GM19328 (cell line): ENCODE measurements at regions not wholly inside any gene's neighbourhood (a gene's known extent, or its start where the extent isn't known, plus 50 kb on each side); places are given as distances from the start of the nearest gene placed in this dataset.
"Not testable (repeated sequence)": the region's sequence is repeated elsewhere in the genome, so short reads cannot be mapped to it uniquely, and the experiment has no call there.

Experiments
- ATAC-seq: cut with Tn5 transposase; IDR thresholded peaks from one replicate; pipeline ENCODE4 v1.9.1; 2021; ENCODE audit warnings: mild to moderate bottlenecking, moderate library complexity; ENCODE audit not compliant: unreplicated experiment

DNA sequence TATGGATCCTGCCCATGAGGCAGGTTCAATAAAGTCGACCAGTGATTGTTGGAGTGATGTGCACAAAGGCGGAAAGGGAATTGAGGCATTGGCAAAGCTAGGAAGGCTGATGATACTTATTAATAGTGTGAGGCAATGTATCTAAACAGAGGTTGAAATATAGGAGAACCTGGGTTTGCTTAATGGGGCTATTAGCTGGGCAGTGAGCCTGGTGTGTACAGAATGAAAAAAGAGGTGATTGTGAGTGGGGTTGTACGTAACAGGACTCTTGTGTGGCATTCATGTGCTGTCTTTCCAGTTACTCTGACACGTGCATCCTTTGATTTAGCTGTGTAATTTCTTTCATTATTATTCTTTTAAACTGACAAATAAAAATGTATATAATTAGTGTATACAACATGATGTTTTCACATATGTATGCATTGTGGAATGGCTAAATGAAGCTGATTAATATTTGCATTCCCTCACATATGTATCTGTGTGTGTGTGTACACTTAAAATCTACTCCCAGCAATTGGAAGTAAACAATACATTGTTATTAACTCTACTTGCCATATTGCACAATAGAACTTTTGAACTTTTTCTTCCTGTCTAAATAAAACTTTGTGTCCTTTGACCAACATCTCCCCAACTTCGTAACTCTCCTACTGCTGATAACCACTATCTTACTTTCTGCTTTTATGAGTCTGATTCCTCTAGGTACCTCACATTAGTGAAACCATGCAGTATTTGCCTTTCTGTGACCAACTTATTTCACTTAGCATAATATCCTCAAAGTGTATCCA, 220.5 kb upstream of the SLC35B3 start:
- no peak for ATAC-seq

DNA sequence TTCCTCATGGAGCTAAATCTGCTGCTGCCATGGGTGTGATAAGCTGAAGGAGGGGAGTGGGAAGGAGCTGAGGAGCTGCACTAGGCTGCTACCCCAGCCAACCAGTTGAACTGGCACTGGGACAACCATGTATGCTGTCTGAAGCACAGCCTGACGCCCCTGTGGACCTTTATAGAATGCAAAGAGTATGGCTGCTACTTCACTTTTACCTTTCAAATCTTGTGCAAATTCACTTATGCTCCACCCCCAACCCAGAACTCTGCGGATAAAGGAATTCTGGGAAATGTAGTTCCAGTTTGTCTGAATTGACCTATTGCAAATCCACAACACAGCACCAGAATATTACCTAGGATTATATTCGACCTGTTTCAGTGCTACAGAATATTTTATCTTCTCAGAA, 217.4 kb upstream of the SLC35B3 start:
- no peak for ATAC-seq

- no peak for ATAC-seq
Measured at GRCh38 chr6:8651998-8652397, 216.7 kb upstream of the SLC35B3 start.

DNA sequence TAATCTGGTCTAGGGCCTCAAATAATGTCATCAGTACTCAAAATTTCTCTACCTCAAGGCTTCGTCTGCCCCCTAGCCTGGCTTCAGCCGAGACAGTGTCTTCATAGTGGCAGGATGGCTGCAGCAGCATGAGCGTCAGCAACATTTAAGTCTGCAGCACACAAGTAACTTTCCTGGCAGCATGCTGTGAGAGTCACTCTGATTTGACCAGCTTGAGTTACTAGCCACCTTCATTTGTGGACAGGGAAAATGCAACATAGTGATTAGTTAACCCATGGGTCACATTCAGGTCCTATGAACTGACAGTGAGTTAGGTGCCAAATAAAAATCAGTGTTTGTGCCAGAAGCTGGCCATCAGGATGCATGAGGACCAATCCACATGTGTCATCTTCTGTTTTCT, 209.9 kb upstream of the SLC35B3 start:
- no peak for ATAC-seq

GRCh38 chr6:8644306-8644705, 209.0 kb upstream of the SLC35B3 start:
- ATAC-seq = no peak

DNA sequence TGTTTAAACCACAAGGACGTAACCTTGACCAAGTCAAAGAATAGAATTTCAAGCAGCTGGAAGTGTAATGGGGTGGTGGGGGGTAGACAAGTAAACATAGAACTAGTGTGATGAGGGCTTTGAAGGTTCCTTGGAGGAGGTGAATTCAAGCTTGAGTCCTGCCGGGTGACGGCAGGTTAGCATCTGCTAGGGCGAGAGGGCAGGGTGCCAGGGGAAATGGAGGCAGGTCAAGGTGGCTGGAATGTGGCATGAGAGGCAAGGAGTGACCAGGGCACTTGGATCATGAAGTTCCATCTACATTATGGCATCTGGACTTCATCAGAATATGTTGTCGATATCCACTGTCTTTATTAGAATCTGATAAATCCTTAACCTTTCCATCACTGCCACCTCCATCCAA, 207.5 kb upstream of the SLC35B3 start:
- ATAC-seq = no peak

GRCh38 chr6:8642131-8642530, 206.8 kb upstream of the SLC35B3 start:
- ATAC-seq = no peak

DNA sequence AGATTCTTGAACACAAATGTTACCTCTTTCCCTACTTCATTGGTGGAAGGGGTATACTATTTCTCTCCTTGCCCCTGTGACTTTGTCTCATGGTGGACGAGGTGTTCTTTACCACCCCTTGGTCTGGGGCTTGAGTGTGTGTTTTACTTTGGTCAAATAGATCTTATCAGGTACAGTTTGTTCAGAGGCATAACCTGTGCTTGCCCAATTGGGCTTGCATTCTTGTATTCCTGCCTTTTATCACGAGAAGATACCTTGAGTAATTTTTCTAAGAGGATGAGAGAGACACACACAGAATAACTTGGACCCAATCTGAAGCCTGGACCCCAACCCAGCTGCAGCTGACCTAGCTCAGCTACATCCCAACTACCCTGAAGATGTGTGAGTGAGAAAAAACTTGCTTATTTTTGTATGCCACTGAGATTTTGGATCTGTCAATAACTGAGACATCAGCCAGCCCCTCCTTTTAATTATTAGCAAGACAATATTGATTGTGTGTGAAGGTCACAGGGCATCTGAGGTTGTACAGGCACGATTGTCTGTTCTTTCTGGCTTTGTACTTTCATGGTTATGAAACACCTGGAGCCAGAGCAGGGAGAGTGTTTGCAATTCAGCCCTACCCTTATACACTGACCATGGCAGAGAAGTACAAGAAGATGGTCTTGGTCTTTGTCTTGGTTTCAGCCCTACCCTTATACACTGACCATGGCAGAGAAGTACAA, 204.7 kb upstream of the SLC35B3 start:
- ATAC-seq = no peak

DNA sequence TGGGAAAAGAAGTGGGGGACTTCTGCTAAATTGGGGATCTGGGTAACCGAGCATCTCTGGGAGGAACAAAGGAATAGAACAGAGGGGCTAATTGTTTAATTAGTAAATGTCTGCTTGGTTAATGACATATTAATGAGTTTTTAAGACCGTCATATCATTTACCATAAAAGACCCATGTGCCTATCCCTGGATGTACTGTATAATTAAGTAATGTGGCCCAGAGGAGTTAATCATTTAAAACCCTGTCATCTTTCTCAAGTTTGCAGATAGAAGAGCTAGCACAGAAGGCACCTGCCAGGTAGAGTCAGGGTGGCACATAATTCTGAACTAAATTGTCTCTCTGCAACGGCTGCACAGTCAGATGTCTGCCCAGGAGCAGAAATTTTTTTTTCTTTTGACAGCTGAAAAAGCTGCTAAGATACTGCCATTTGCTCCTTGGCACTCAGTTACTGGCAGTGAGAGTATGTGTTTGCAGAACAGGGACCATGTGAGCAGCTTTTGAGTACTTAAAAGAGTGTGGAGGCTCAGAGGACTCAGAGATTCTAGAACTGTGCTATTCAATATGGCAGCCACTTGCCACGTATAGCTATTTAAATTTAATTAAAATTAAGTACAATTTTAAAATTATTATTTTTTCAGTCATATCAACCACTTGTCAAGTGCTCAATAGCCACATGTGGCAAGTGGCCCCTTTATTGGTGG, 202.7 kb upstream of the SLC35B3 start:
- no peak for ATAC-seq

- no peak for ATAC-seq
Measured at GRCh38 chr6:8633762-8634161, 198.4 kb upstream of the SLC35B3 start.

DNA sequence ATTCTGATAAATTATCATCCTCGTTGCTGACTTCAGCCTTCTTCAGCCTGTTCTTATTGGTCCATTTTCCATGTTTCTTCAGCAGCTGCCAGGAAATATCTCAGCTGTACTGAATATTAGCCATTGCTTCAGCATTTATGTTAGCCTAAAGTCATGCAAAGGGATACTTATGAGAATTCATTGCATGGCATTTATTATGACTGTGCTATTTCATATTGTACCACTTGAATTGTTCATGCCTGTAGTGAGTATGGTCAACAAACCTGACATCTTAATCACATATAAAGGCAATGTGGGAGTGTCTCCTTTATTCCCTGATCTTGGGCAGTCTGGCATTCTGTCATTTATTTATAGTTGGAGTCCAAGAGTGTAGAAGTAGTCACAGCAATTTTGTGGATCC, 193.4 kb upstream of the SLC35B3 start:
- no peak for ATAC-seq

- ATAC-seq = no peak
Measured at GRCh38 chr6:8628063-8628462, 192.7 kb upstream of the SLC35B3 start.

- no peak for ATAC-seq
Measured at GRCh38 chr6:8627085-8627861, 191.9 kb upstream of the SLC35B3 start.

DNA sequence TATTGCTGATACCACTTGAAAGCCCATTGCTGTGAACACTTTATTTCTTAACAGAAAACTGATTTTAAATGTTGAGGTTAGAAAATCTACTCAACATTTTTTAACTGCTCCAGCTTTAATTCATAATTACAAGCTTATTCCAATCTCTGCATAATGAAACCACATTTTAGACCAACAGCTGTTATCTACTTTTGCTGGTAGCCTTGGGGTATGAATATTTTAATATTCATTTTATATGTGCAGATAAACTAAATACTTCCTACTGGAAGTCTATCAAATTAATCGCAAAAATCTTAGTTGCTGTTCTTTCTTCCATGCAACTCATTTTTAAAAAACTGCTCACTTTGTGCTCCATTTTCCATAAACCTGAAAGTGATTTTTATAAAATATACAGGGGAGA, 189.3 kb upstream of the SLC35B3 start:
- ATAC-seq = no peak

DNA sequence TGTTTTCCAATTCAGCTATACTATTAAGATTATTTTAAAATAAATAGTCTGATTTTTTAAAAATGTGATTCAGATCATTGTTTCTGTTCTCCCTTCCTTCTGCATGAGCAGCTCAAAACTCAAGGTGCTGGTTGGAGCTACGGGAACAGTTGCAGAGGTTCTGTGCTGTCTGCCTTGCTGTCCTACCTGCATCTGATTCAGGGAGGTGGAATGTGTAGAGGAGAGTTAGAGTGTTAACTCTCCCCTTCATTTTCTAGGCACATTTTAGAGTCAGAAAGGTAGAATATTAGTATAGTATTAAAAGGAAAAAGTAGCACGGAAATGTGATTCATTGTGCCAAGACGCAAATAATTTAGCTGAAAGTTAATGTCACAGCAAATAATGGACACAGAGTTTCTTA, 188.1 kb upstream of the SLC35B3 start:
- ATAC-seq = no peak

DNA sequence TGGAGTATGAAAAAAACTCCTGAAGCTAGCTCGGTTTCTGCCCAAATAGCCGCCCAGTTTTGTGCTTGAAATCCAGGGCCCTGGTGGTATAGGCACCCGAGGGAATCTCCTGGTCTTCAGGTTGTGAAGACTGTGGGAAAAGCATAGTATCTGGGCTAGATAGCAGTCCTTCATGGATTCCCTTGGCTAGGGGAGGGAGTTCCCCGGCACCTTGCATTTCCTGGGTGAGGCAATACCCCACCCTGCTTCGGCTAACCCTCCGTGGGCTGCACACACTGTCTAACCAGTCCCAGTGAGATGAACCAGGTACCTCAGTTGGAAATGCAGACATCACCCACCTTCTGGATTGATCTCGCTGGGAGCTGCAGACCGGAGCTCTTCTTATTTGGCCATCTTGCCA, 184.5 kb upstream of the SLC35B3 start:
- no peak for ATAC-seq

- not testable (repeated sequence) for ATAC-seq
Measured at GRCh38 chr6:8619408-8619807, 184.1 kb upstream of the SLC35B3 start.

GRCh38 chr6:8608737-8609136, 173.4 kb upstream of the SLC35B3 start:
- ATAC-seq = no peak

- no peak for ATAC-seq
Measured at GRCh38 chr6:8589941-8590729, 154.8 kb upstream of the SLC35B3 start.

DNA sequence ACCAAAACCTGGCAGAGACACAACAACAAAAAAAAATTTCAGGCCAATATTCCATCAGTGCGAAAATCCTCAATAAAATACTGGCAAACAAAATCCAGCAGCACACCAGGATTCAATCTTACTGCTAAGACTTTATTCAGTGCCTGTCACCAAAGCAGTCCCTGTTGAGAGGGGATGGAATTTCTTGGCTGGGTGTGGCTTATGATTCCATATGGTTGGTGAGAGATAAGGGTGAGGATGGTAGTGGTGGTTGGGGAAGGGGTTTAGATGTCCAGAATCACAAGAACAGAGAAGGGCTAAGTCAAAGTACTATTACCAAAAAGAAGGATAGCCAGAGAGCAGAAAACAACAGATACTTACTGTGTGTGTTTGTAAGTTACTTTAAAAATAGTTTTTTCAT, 152.8 kb upstream of the SLC35B3 start:
- no peak for ATAC-seq
